Transverse colon (tissue), 3 donors: ENCODE measurements at regions not wholly inside any gene's neighbourhood (a gene's known extent, or its start where the extent isn't known, plus 50 kb on each side); places are given as distances from the start of the nearest gene placed in this dataset.

ENCODE experiments used
- POLR2A ChIP-seq: fragments of 450-650 bp; IDR thresholded peaks from one replicate; pipeline ENCODE4 v1.6.1; 2016; ENCODE audit warnings: antibody characterized with exemption, mild to moderate bottlenecking, moderate library complexity
- TF ChIP-seq, protein P1 (sequence below), 5 experiments: fragments of 200-600 bp in 3 of 5; fragments of 450-650 bp in 2 of 5; sonication (generic) in 3 of 5; IDR thresholded peaks; 1 replicate in 2 of 5; 2 replicates in 3 of 5; pipeline ENCODE4 v1.5.1; 2016 to 2017; ENCODE audit warnings: antibody characterized with exemption in 5 of 5, inconsistent platforms in 3 of 5, mild to moderate bottlenecking in 2 of 5, moderate library complexity in 1 of 5

DNA sequence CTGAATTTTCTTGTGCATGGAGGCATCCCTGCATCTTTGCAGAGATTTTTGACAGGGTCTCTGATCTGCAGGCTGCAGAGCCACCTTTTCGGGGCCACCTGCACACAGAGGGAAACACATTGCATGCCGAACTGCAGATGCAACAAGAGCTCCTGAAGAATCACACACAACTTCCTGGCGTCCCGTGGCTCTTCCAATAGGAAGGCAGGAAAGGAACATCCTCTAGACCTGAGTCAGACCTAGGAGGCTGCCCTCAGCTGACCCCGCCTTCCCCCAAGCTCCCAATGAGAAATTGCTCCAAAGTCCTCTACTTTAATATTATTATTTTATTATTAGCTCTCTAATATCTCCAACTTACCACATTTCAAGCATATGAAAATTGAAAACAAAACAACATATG, 213.2 kb upstream of the ARRDC4 start:
- no peak for TF ChIP-seq POLR2A
- TF ChIP-seq, protein P1, sequence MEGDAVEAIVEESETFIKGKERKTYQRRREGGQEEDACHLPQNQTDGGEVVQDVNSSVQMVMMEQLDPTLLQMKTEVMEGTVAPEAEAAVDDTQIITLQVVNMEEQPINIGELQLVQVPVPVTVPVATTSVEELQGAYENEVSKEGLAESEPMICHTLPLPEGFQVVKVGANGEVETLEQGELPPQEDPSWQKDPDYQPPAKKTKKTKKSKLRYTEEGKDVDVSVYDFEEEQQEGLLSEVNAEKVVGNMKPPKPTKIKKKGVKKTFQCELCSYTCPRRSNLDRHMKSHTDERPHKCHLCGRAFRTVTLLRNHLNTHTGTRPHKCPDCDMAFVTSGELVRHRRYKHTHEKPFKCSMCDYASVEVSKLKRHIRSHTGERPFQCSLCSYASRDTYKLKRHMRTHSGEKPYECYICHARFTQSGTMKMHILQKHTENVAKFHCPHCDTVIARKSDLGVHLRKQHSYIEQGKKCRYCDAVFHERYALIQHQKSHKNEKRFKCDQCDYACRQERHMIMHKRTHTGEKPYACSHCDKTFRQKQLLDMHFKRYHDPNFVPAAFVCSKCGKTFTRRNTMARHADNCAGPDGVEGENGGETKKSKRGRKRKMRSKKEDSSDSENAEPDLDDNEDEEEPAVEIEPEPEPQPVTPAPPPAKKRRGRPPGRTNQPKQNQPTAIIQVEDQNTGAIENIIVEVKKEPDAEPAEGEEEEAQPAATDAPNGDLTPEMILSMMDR (IDR thresholded peaks at IDR 0.05): no peak
